CD4-positive, alpha-beta T cell (primary cell): ENCODE measurements at regions not wholly inside any gene's neighbourhood (a gene's known extent, or its start where the extent isn't known, plus 50 kb on each side); places are given as distances from the start of the nearest gene placed in this dataset.

Experiments
- ATAC-seq: fragments of 200-7000 bp; cut with Tn5 transposase; one replicate; pipeline ENCODE4 v1.10.0; 2022; ENCODE audit warnings: mild to moderate bottlenecking; ENCODE audit not compliant: poor library complexity
- CTCF ChIA-PET: fragments of 350-600 bp; sonication (Branson Sonifier 250); formaldehyde crosslinking; loops from one replicate; lab custom pipeline; 2021; ENCODE audit warnings: antibody characterized with exemption, inconsistent platforms; lab: Charles Lee
- POLR2A ChIA-PET: fragments of 350-600 bp; sonication (Branson Sonifier 250); formaldehyde crosslinking; loops from one replicate; lab custom pipeline; 2021; ENCODE audit warnings: antibody characterized with exemption, inconsistent platforms; lab: Charles Lee
- DNase-seq, 14 experiments: peaks; one replicate each; pipeline ENCODE4 v3.0.0-alpha.2; 2013 to 2020; ENCODE audit warnings: mixed read lengths in 2 of 14
- H3K27ac ChIP-seq, 2 donors: one replicate each; pipeline versions ENCODE4 v1.5.1 to v1.7.0; 2013; ENCODE audit warnings: low read length in 2 of 2, low read depth in 1 of 2, mild to moderate bottlenecking in 1 of 2
- H3K27me3 ChIP-seq, 2 experiments: 1 replicate in 1 of 2; 2 replicates in 1 of 2; pipeline versions ENCODE4 v1.6.1 to v1.7.0; 2013; ENCODE audit warnings: low read length in 2 of 2, control low read depth in 1 of 2, mild to moderate bottlenecking in 1 of 2, moderate library complexity in 1 of 2; ENCODE audit not compliant: insufficient read depth in 2 of 2, control insufficient read depth in 1 of 2
- H3K36me3 ChIP-seq: one replicate; pipeline ENCODE4 v1.6.1; 2013; ENCODE audit warnings: low read length, control low read depth; ENCODE audit not compliant: insufficient read depth
- H3K4me1 ChIP-seq: one replicate; pipeline ENCODE4 v1.6.1; 2013; ENCODE audit warnings: low read length, control low read depth; ENCODE audit not compliant: insufficient read depth
- H3K4me3 ChIP-seq: one replicate; pipeline ENCODE4 v1.5.1; 2013; ENCODE audit warnings: mild to moderate bottlenecking, low read length, moderate library complexity
- H3K9me3 ChIP-seq, 2 experiments: 1 replicate in 1 of 2; 2 replicates in 1 of 2; pipeline versions ENCODE4 v1.6.1 to v1.7.0; 2013; ENCODE audit warnings: low read length in 2 of 2, mild to moderate bottlenecking in 2 of 2, control low read depth in 1 of 2, moderate library complexity in 1 of 2; ENCODE audit not compliant: control insufficient read depth in 1 of 2, insufficient read depth in 1 of 2
- H3K27ac Mint-ChIP-seq: one replicate; pipeline ENCODE4 v1.8.0; 2020; ENCODE audit warnings: mixed read lengths
- H3K27me3 Mint-ChIP-seq: one replicate; pipeline ENCODE4 v1.8.0; 2021; ENCODE audit warnings: mixed read lengths
- H3K36me3 Mint-ChIP-seq: one replicate; pipeline ENCODE4 v1.8.0; 2021; ENCODE audit warnings: low read depth, mixed read lengths
- H3K4me1 Mint-ChIP-seq: one replicate; pipeline ENCODE4 v1.8.0; 2021; ENCODE audit warnings: low read depth, mixed read lengths
- H3K4me3 Mint-ChIP-seq: one replicate; pipeline ENCODE4 v1.8.0; 2020; ENCODE audit warnings: mild to moderate bottlenecking, mixed read lengths
- H3K9me3 Mint-ChIP-seq: one replicate; pipeline ENCODE4 v1.8.0; 2020; ENCODE audit warnings: mixed read lengths
- CTCF ChIP-seq: fragments of 200-600 bp; IDR thresholded peaks from one replicate; pipeline ENCODE4 v1.8.0; 2022; ENCODE audit warnings: antibody characterized with exemption, mild to moderate bottlenecking
- intact Hi-C, 2 experiments: fragments of 100-400 bp; cut with DNase I in 1 of 2; cut with micrococcal nuclease in 1 of 2; formaldehyde crosslinking; loops; one replicate each; pipeline versions ENCODE4 v1.15.1 to v1.9.0; 2023 to 2025; cut with DNase I, micrococcal nuclease

- DNase-seq = no peak
- Mint-ChIP-seq H3K27ac (no peak overlapping the region), H3K9me3 (no peaks in the 10 kb centered on the region), H3K4me3 (no peak overlapping the region), H3K4me1 (no peaks in the 10 kb centered on the region), H3K36me3 (no peaks in the 10 kb centered on the region), H3K27me3 (peaks cover 29% of the 10 kb centered on the region)
- no peak for ATAC-seq
- H3K36me3 ChIP-seq = no peaks in the 10 kb centered on the region
- H3K4me3 ChIP-seq = no peak overlapping the region
- no peaks in the 10 kb centered on the region for H3K9me3 ChIP-seq
- H3K27ac ChIP-seq = no peak overlapping the region
- CTCF ChIA-PET = no interaction called here
- H3K27me3 ChIP-seq = peaks cover 10 to 17% of the 10 kb centered on the region in 2 experiments
- intact Hi-C loops = no loop called here
- no peak for TF ChIP-seq CTCF
- POLR2A ChIA-PET = no interaction called here
- H3K4me1 ChIP-seq = no peaks in the 10 kb centered on the region
Measured at GRCh38 chr9:121581786-121582600, 69.4 kb upstream of the DAB2IP start.

GRCh38 chr9:121582641-121583040 is 68.8 kb upstream of the DAB2IP start:
- Histone ChIP-seq H3K27ac (no peak overlapping the region), H3K36me3 (no peaks in the 10 kb centered on the region), H3K27me3 (peaks cover 10 to 17% of the 10 kb centered on the region in 2 experiments), H3K4me1 (no peaks in the 10 kb centered on the region), H3K9me3 (no peaks in the 10 kb centered on the region), H3K4me3 (no peak overlapping the region)
- Mint-ChIP-seq H3K36me3 (no peaks in the 10 kb centered on the region), H3K4me3 (no peak overlapping the region), H3K27ac (no peak overlapping the region), H3K27me3 (peaks cover 35% of the 10 kb centered on the region), H3K4me1 (no peaks in the 10 kb centered on the region), H3K9me3 (no peaks in the 10 kb centered on the region)
- intact Hi-C loops = no loop called here
- no peak for DNase-seq
- ATAC-seq = no peak
- ChIA-PET POLR2A (no interaction called here), CTCF (no interaction called here)
- TF ChIP-seq CTCF = no peak

- no peak for TF ChIP-seq CTCF
- Mint-ChIP-seq H3K27ac (no peak overlapping the region), H3K4me3 (no peak overlapping the region), H3K9me3 (no peaks in the 10 kb centered on the region), H3K27me3 (peaks cover 50% of the 10 kb centered on the region), H3K36me3 (no peaks in the 10 kb centered on the region), H3K4me1 (no peaks in the 10 kb centered on the region)
- no peak overlapping the region for H3K27ac ChIP-seq
- no peaks in the 10 kb centered on the region for H3K4me1 ChIP-seq
- no peak overlapping the region for H3K4me3 ChIP-seq
- DNase-seq (no peak), ATAC-seq (no peak)
- no peaks in the 10 kb centered on the region for H3K36me3 ChIP-seq
- ChIA-PET POLR2A (no interaction called here), CTCF (no interaction called here)
- H3K27me3 ChIP-seq = peaks cover 10 to 17% of the 10 kb centered on the region in 2 experiments
- intact Hi-C loops = no loop called here
- no peaks in the 10 kb centered on the region for H3K9me3 ChIP-seq
Measured at GRCh38 chr9:121584421-121584820, 67.0 kb upstream of the DAB2IP start.
